ENCODE measurements at regions not wholly inside any gene's neighbourhood (a gene's known extent, or its start where the extent isn't known, plus 50 kb on each side); places are given as distances from the start of the nearest gene placed in this dataset.

GRCh38 chr1:80919426-80919825 is 881.3 kb upstream of the ADGRL2 start:
- Histone ChIP-seq H3K4me3 (no peak overlapping the region), H3K9me3 (no peaks in the 10 kb centered on the region), H3K4me1 (replicated peaks) (no peaks in the 10 kb centered on the region), H3K27me3 (replicated peaks; ENCODE audit: insufficient read depth) (no peaks in the 10 kb centered on the region), H3K36me3 (no peaks in the 10 kb centered on the region), H3K27ac (no peak overlapping the region)
- TF ChIP-seq POLR2AphosphoS5 (IDR thresholded peaks at IDR 0.05) (no peak), POLR2A (IDR thresholded peaks at IDR 0.05) (no peak), CTCF (IDR thresholded peaks at IDR 0.05) (no peak)
- WGBS, result 80% methylated on average over 6 of the region's 6 CpGs
- DNase-seq (ENCODE audit: low spot score), result no peak
- intact Hi-C loops (cut with DNase I), result no loop called here

GRCh38 chr1:80918380-80918779 is 882.4 kb upstream of the ADGRL2 start:
- TF ChIP-seq CTCF (IDR thresholded peaks at IDR 0.05) (no peak), POLR2A (IDR thresholded peaks at IDR 0.05) (no peak), POLR2AphosphoS5 (IDR thresholded peaks at IDR 0.05) (no peak)

DNA sequence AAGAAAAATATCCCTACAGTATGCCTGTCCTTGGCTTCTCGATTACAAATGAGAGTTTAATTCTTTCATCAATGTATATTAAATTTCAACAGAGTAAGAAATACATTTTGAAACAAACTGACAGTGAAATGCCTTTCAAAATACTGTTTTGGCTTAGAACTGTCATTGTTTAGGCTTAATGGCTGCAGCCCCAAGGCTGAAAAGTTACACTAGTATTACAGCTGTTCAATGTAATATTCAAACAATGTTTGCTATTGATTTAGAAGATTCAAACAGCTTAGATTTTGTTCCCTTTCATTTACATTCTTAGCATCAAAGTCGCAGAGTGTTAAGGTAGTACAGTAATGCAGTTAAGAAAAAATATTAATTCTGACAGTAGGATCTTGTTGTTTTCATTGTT is 882.9 kb upstream of the ADGRL2 start:
- intact Hi-C loops (cut with DNase I), result no loop called here
- no peak for TF ChIP-seq POLR2A (IDR thresholded peaks at IDR 0.05)
- TF ChIP-seq CTCF (IDR thresholded peaks at IDR 0.05), result no peak
- no peak overlapping the region for H3K27ac ChIP-seq
- H3K4me3 ChIP-seq, result no peak overlapping the region
- no peaks in the 10 kb centered on the region for H3K9me3 ChIP-seq
- H3K27me3 ChIP-seq (replicated peaks; ENCODE audit: insufficient read depth), result no peaks in the 10 kb centered on the region
- H3K36me3 ChIP-seq, result no peaks in the 10 kb centered on the region
- no peak for DNase-seq (ENCODE audit: low spot score)
- WGBS, result 62% methylated on average over 2 of the region's 2 CpGs
- H3K4me1 ChIP-seq (replicated peaks), result no peaks in the 10 kb centered on the region

More at GRCh38 chr1:80918380-80918779, 882.4 kb upstream of the ADGRL2 start:
- no peaks in the 10 kb centered on the region for H3K27me3 ChIP-seq (replicated peaks; ENCODE audit: insufficient read depth)
- H3K36me3 ChIP-seq, result no peaks in the 10 kb centered on the region
- 38% methylated on average over 1 of the region's 1 CpG for WGBS
- no peaks in the 10 kb centered on the region for H3K9me3 ChIP-seq
- no peaks in the 10 kb centered on the region for H3K4me1 ChIP-seq (replicated peaks)
- H3K27ac ChIP-seq, result no peak overlapping the region
- no peak for DNase-seq (ENCODE audit: low spot score)
- H3K4me3 ChIP-seq, result no peak overlapping the region
- intact Hi-C loops (cut with DNase I), result no loop called here

DNA sequence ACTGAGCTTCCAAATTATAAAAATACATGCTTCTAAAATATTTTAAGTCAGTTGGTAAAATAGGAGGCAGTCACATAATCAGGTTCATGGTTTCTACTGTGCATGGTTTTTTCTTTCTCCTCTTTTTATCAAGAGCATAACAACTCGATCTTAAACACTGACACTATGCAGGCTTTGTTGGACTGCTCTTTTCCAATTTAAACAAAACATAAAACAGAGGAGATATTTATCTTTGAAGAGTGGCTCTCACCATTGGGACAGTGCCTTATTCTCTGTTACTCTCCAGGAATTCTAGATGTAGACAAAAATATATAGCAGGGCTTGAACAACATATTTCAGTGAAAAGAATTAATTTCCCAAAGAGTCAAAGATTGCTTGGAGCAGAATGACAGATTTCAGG is 883.5 kb upstream of the ADGRL2 start:
- Histone ChIP-seq H3K9me3 (no peaks in the 10 kb centered on the region), H3K27ac (no peak overlapping the region), H3K27me3 (replicated peaks; ENCODE audit: insufficient read depth) (no peaks in the 10 kb centered on the region), H3K4me1 (replicated peaks) (no peaks in the 10 kb centered on the region), H3K36me3 (no peaks in the 10 kb centered on the region), H3K4me3 (no peak overlapping the region)
- no peak for TF ChIP-seq POLR2A (IDR thresholded peaks at IDR 0.05)
- 14% methylated on average over 1 of the region's 1 CpG for WGBS
- intact Hi-C loops (cut with DNase I), result no loop called here
- no peak for DNase-seq (ENCODE audit: low spot score)

GRCh38 chr1:80915491-80915890 is 885.2 kb upstream of the ADGRL2 start:
- Histone ChIP-seq H3K27ac (no peak overlapping the region), H3K27me3 (replicated peaks; ENCODE audit: insufficient read depth) (no peaks in the 10 kb centered on the region), H3K4me1 (replicated peaks) (no peaks in the 10 kb centered on the region), H3K9me3 (no peaks in the 10 kb centered on the region), H3K36me3 (no peaks in the 10 kb centered on the region), H3K4me3 (no peak overlapping the region)
- intact Hi-C loops (cut with DNase I), result no loop called here
- TF ChIP-seq POLR2AphosphoS5 (IDR thresholded peaks at IDR 0.05) (no peak), CTCF (IDR thresholded peaks at IDR 0.05) (no peak), POLR2A (IDR thresholded peaks at IDR 0.05) (no peak)
- DNase-seq (ENCODE audit: low spot score), result no peak

All from prostate gland (tissue), 2 donors.